ENCODE measurements at regions not wholly inside any gene's neighbourhood (a gene's known extent, or its start where the extent isn't known, plus 50 kb on each side); places are given as distances from the start of the nearest gene placed in this dataset.

- H3K27me3 ChIP-seq = no peaks in the 10 kb centered on the region
- intact Hi-C loops (cut with DNase I) = no loop called here
Observed at GRCh38 chr16:62213763-62214162, 177.5 kb upstream of the CDH8 start.

DNA sequence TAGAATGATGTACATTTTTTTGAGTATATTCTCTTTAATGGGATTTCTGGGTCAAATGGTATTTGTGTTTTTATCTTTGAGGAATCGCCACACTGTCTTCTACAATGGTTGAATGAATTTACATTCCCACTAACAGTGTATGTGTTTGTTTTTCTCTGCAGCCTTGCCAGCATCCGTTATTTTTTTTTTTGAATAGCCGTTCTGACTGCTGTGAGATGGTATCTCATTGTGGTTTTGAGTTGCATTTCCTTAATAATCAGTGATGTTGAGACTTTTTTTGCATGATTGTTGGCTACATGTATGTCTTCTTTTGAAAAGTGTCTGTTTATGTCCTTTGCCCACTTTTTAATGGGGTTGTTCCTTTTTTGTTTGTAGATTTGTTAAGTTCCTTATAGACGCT, 172.7 kb upstream of the CDH8 start:
- no peak for DNase-seq (ENCODE audit: extremely low spot score in 2 of 2)
- H3K4me1 ChIP-seq = no peaks in the 10 kb centered on the region
- no peak overlapping the region for H3K4me3 ChIP-seq
- no peaks in the 10 kb centered on the region for H3K36me3 ChIP-seq
- H3K9me3 ChIP-seq = no peaks in the 10 kb centered on the region
- no peaks in the 10 kb centered on the region for H3K27me3 ChIP-seq
- TF ChIP-seq POLR2AphosphoS5 (IDR thresholded peaks at IDR 0.05; ENCODE audit: insufficient read depth in 1 of 2, low read depth in 1 of 2) (no peak), POLR2A (IDR thresholded peaks at IDR 0.05) (no peak)
- TF ChIP-seq, protein P1, sequence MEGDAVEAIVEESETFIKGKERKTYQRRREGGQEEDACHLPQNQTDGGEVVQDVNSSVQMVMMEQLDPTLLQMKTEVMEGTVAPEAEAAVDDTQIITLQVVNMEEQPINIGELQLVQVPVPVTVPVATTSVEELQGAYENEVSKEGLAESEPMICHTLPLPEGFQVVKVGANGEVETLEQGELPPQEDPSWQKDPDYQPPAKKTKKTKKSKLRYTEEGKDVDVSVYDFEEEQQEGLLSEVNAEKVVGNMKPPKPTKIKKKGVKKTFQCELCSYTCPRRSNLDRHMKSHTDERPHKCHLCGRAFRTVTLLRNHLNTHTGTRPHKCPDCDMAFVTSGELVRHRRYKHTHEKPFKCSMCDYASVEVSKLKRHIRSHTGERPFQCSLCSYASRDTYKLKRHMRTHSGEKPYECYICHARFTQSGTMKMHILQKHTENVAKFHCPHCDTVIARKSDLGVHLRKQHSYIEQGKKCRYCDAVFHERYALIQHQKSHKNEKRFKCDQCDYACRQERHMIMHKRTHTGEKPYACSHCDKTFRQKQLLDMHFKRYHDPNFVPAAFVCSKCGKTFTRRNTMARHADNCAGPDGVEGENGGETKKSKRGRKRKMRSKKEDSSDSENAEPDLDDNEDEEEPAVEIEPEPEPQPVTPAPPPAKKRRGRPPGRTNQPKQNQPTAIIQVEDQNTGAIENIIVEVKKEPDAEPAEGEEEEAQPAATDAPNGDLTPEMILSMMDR (IDR thresholded peaks at IDR 0.05) = no peak
- no peak overlapping the region for H3K27ac ChIP-seq
- intact Hi-C loops (cut with DNase I) = no loop called here

More at GRCh38 chr16:62213763-62214162, 177.5 kb upstream of the CDH8 start:
- Histone ChIP-seq H3K9me3 (no peaks in the 10 kb centered on the region), H3K4me1 (no peaks in the 10 kb centered on the region), H3K27ac (no peak overlapping the region), H3K4me3 (no peak overlapping the region), H3K36me3 (no peaks in the 10 kb centered on the region)
- DNase-seq (ENCODE audit: extremely low spot score in 2 of 2) = no peak
- no peak for TF ChIP-seq POLR2A (IDR thresholded peaks at IDR 0.05)
- TF ChIP-seq POLR2AphosphoS5 (IDR thresholded peaks at IDR 0.05; ENCODE audit: insufficient read depth in 1 of 2, low read depth in 1 of 2) = no peak
- TF ChIP-seq, protein P1 (IDR thresholded peaks at IDR 0.05) = no peak

DNA sequence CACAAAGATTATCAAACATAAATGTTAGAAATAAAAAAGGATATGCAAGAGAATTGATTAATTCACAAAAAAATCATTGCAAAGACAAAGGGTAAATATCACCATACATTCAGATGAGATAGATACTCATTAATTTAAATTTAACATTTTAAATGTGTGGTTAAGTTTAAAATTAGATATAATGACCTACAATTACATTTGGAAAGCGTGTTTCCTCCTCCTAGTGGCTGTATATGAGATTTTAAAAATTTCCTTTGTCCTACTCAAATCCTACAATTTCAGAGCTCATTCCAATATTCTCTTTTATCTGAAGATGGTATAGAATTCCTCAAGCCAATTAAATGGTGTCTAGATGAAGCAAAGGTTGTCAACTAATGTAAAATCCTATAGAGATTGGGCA, 169.2 kb upstream of the CDH8 start:
- DNase-seq (ENCODE audit: extremely low spot score in 2 of 2) = no peak
- Histone ChIP-seq H3K36me3 (no peaks in the 10 kb centered on the region), H3K9me3 (no peaks in the 10 kb centered on the region), H3K27me3 (no peaks in the 10 kb centered on the region), H3K4me1 (no peaks in the 10 kb centered on the region), H3K4me3 (no peak overlapping the region), H3K27ac (no peak overlapping the region)
- intact Hi-C loops (cut with DNase I) = no loop called here
- TF ChIP-seq, protein P1 (IDR thresholded peaks at IDR 0.05) = no peak
- no peak for TF ChIP-seq POLR2AphosphoS5 (IDR thresholded peaks at IDR 0.05; ENCODE audit: insufficient read depth in 1 of 2, low read depth in 1 of 2)
- TF ChIP-seq POLR2A (IDR thresholded peaks at IDR 0.05) = no peak

DNA sequence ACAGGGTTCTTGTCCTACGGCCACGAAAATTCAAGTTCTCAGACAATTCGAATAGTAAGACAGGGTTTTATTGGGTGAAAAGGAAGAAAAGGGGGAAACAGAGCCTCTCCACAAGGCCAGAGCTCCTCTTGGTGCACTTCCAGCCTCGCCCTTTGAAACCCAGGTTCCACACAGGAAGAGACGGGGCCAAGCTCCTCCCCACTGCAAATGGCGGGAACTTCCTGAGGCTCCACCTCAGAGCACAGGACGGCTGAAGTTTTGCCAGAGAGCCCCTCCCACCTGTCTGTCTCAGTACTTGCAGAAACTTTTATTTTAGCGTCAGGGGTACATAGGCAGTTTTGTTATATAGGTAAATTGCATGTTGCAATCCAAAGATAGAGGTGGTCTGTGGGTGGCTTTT, 165.7 kb upstream of the CDH8 start:
- no peak overlapping the region for H3K4me3 ChIP-seq
- no peaks in the 10 kb centered on the region for H3K4me1 ChIP-seq
- H3K36me3 ChIP-seq = no peaks in the 10 kb centered on the region
- no peaks in the 10 kb centered on the region for H3K9me3 ChIP-seq
- DNase-seq (ENCODE audit: extremely low spot score in 2 of 2) = no peak
- H3K27me3 ChIP-seq = no peaks in the 10 kb centered on the region
- TF ChIP-seq POLR2AphosphoS5 (IDR thresholded peaks at IDR 0.05; ENCODE audit: insufficient read depth in 1 of 2, low read depth in 1 of 2) = no peak
- TF ChIP-seq POLR2A (IDR thresholded peaks at IDR 0.05) = no peak
- TF ChIP-seq, protein P1 (IDR thresholded peaks at IDR 0.05) = no peak
- intact Hi-C loops (cut with DNase I) = no loop called here
- no peak overlapping the region for H3K27ac ChIP-seq

DNA sequence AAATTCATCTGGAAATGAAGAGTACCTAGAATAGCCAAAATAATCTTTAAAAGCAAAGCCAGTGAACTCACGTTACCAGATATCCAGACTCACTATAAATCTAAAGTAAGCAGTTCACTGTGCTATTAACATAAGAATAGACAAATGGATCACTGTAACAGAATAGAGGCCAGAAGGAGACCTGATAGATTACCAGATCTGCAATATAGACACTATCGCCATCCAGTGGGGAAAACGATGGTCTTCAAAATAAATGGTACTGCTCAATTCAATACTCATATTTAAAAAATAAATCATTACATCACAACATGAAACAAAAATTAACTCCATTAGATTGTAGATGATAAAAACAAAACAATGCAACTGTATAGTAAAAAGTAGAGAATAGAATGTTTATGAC, 158.6 kb upstream of the CDH8 start:
- DNase-seq (ENCODE audit: extremely low spot score in 2 of 2) = no peak
- TF ChIP-seq, protein P1 (IDR thresholded peaks at IDR 0.05) = no peak
- TF ChIP-seq POLR2A (IDR thresholded peaks at IDR 0.05) (no peak), POLR2AphosphoS5 (IDR thresholded peaks at IDR 0.05; ENCODE audit: insufficient read depth in 1 of 2, low read depth in 1 of 2) (no peak)
- Histone ChIP-seq H3K27me3 (no peaks in the 10 kb centered on the region), H3K27ac (no peak overlapping the region), H3K36me3 (no peaks in the 10 kb centered on the region), H3K4me3 (no peak overlapping the region), H3K9me3 (no peaks in the 10 kb centered on the region), H3K4me1 (no peaks in the 10 kb centered on the region)
- intact Hi-C loops (cut with DNase I) = no loop called here

All from vagina (tissue), 2 donors.